B cell (primary cell): ENCODE measurements at regions not wholly inside any gene's neighbourhood (a gene's known extent, or its start where the extent isn't known, plus 50 kb on each side); places are given as distances from the start of the nearest gene placed in this dataset.

Experiments used
- ATAC-seq: fragments of 200-7000 bp; cut with Tn5 transposase; one replicate; pipeline ENCODE4 v1.10.0; 2021; ENCODE audit warnings: low read depth, mild to moderate bottlenecking, moderate number of reproducible peaks, moderate library complexity
- CTCF ChIA-PET: fragments of 350-600 bp; sonication (Branson Sonifier 250); formaldehyde crosslinking; loops from one replicate; lab custom pipeline; 2021; ENCODE audit warnings: antibody characterized with exemption, inconsistent platforms; lab: Charles Lee
- POLR2A ChIA-PET: fragments of 350-600 bp; sonication (Branson Sonifier 250); formaldehyde crosslinking; loops from one replicate; lab custom pipeline; 2021; ENCODE audit warnings: antibody characterized with exemption; lab: Charles Lee
- DNase-seq: peaks from one replicate; pipeline ENCODE4 v3.0.0; 2013
- H2AFZ ChIP-seq: 2 replicates; pipeline ENCODE4 v1.6.1; 2012; ENCODE audit warnings: mild to moderate bottlenecking, low read depth, low read length; ENCODE audit not compliant: insufficient read depth, poor library complexity, severe bottlenecking
- H3K27ac ChIP-seq, 2 donors: 1 replicate in 1 of 2; 2 replicates in 1 of 2; pipeline ENCODE4 v1.5.1; 2012 to 2013; ENCODE audit warnings: low read length in 2 of 2, mild to moderate bottlenecking in 2 of 2, moderate library complexity in 1 of 2
- H3K27me3 ChIP-seq, 4 experiments: fragments of 200-600 bp in 1 of 4; sonication (generic) in 1 of 4; replicated peaks in 1 of 4; 1 replicate in 2 of 4; 2 replicates in 2 of 4; pipeline versions ENCODE4 v1.6.1 to v1.7.0; 2013 to 2016; ENCODE audit warnings: low read length in 3 of 4, mild to moderate bottlenecking in 2 of 4, mixed read lengths in 1 of 4, moderate library complexity in 1 of 4; ENCODE audit not compliant: insufficient read depth in 4 of 4, control insufficient read depth in 3 of 4; ENCODE audit errors: control extremely low read depth in 1 of 4
- H3K36me3 ChIP-seq, 2 experiments: replicated peaks in 1 of 2; 1 replicate in 1 of 2; 2 replicates in 1 of 2; pipeline versions ENCODE4 v1.6.1 to v1.7.1; 2013; ENCODE audit warnings: low read length in 1 of 2; ENCODE audit not compliant: insufficient read depth in 2 of 2, control insufficient read depth in 1 of 2; ENCODE audit errors: control extremely low read depth in 1 of 2, extremely low read depth in 1 of 2
- H3K4me1 ChIP-seq, 2 donors: fragments of 200-600 bp in 1 of 2; sonication (generic) in 1 of 2; 1 replicate in 1 of 2; 2 replicates in 1 of 2; pipeline versions ENCODE4 v1.5.1 to v1.6.1; 2013 to 2017; ENCODE audit warnings: low read length in 2 of 2; ENCODE audit not compliant: control insufficient read depth in 2 of 2, insufficient read depth in 2 of 2
- H3K4me2 ChIP-seq: replicated peaks from 2 replicates; pipeline ENCODE3; 2012; ENCODE audit warnings: mild to moderate bottlenecking, low read depth, low read length; ENCODE audit not compliant: poor library complexity, severe bottlenecking
- H3K4me3 ChIP-seq, 5 experiments: fragments of 200-600 bp in 1 of 5; sonication (generic) in 1 of 5; 1 replicate in 3 of 5; 2 replicates in 2 of 5; pipeline versions ENCODE4 v1.5.1 to v1.7.0; 2011 to 2016; ENCODE audit warnings: low read length in 4 of 5, mild to moderate bottlenecking in 4 of 5, low read depth in 2 of 5, control low read depth in 1 of 5, moderate library complexity in 1 of 5; ENCODE audit not compliant: insufficient read depth in 1 of 5; ENCODE audit errors: control extremely low read depth in 1 of 5, extremely low read depth in 1 of 5
- H3K79me2 ChIP-seq: fragments of 200-600 bp; sonication (generic); one replicate; pipeline ENCODE4 v1.6.0; 2016; ENCODE audit warnings: low read length; ENCODE audit not compliant: control insufficient read depth, insufficient read depth
- H3K9ac ChIP-seq: fragments of 200-600 bp; sonication (generic); 2 replicates; pipeline ENCODE4 v1.6.1; 2017; ENCODE audit warnings: mild to moderate bottlenecking, low read length, moderate library complexity
- H3K9me3 ChIP-seq, 3 donors: one replicate each; pipeline versions ENCODE4 v1.6.1 to v1.7.1; 2013; ENCODE audit warnings: low read length in 2 of 3; ENCODE audit not compliant: control insufficient read depth in 2 of 3, insufficient read depth in 1 of 3; ENCODE audit errors: control extremely low read depth in 1 of 3
- H4K20me1 ChIP-seq: 2 replicates; pipeline ENCODE4 v1.6.0; 2012; ENCODE audit warnings: mild to moderate bottlenecking, low read length; ENCODE audit not compliant: insufficient read depth, control insufficient read depth, poor library complexity, severe bottlenecking
- H3K27ac Mint-ChIP-seq: one replicate; pipeline ENCODE4 v1.8.0; 2021; ENCODE audit warnings: mixed read lengths
- H3K27me3 Mint-ChIP-seq: one replicate; pipeline ENCODE4 v1.8.0; 2021; ENCODE audit warnings: mixed read lengths
- H3K4me1 Mint-ChIP-seq: one replicate; pipeline ENCODE4 v1.8.0; 2021; ENCODE audit warnings: mixed read lengths
- H3K4me3 Mint-ChIP-seq: one replicate; pipeline ENCODE4 v1.8.0; 2021; ENCODE audit warnings: mixed read lengths
- H3K9me3 Mint-ChIP-seq: one replicate; pipeline ENCODE4 v1.8.0; 2022; ENCODE audit warnings: mixed read lengths; ENCODE audit not compliant: insufficient read depth
- CTCF ChIP-seq: fragments of 200-600 bp; IDR thresholded peaks from one replicate; pipeline ENCODE4 v1.8.0; 2022; ENCODE audit warnings: antibody characterized with exemption, mild to moderate bottlenecking
- EZH2 ChIP-seq: IDR thresholded peaks from 2 replicates; pipeline ENCODE4 v1.6.1; 2012; ENCODE audit warnings: borderline replicate concordance, low read depth, mild to moderate bottlenecking, moderate library complexity, low read length; ENCODE audit not compliant: insufficient read depth, poor library complexity, severe bottlenecking
- WGBS: methylation state at CpG from one replicate; pipeline ENCODE4 v1.1.5; 2013; ENCODE audit warnings: missing lambda C conversion rate; ENCODE audit not compliant: insufficient coverage; 5-methylcytosine and 5-hydroxymethylcytosine counted together
- intact Hi-C: fragments of 100-400 bp; cut with micrococcal nuclease; formaldehyde crosslinking; loops from one replicate; pipeline ENCODE4 v1.10.0; 2022

- no peak overlapping the region for H3K9ac ChIP-seq
- no peaks in the 10 kb centered on the region for H3K36me3 ChIP-seq
- no peak overlapping the region for H3K4me2 ChIP-seq
- H4K20me1 ChIP-seq = no peaks in the 10 kb centered on the region
- H3K79me2 ChIP-seq = no peaks in the 10 kb centered on the region
- H3K4me1 Mint-ChIP-seq = peaks cover 13% of the 10 kb centered on the region
- H3K4me1 ChIP-seq = peaks cover 5 to 9% of the 10 kb centered on the region in 2 donors
- POLR2A ChIA-PET = no interaction called here
- CTCF ChIA-PET = interaction anchor here (1.5 kb wide), 1 partner anchor 11 kb away, joined by 3 read pairs; no protein-coding TSS in a partner anchor
- H3K9me3 ChIP-seq = no peaks in the 10 kb centered on the region
- intact Hi-C loops = loop anchor here (10.0 kb wide), 1 partner anchor 93 kb away; no protein-coding TSS in a partner anchor
- DNase-seq (no peak), ATAC-seq (no peak)
- TF ChIP-seq CTCF (no peak), EZH2 (no peak)
- no peak overlapping the region for H3K27ac Mint-ChIP-seq
- H3K27ac ChIP-seq = no peak overlapping the region
- no peaks in the 10 kb centered on the region for H3K9me3 Mint-ChIP-seq
- H3K4me3 Mint-ChIP-seq = no peak overlapping the region
- WGBS = 57% methylated on average over 7 of the region's 10 CpGs
- no peaks in the 10 kb centered on the region for H3K27me3 ChIP-seq
- H3K4me3 ChIP-seq = no peak overlapping the region
- no peak overlapping the region for H2AFZ ChIP-seq
- H3K27me3 Mint-ChIP-seq = no peaks in the 10 kb centered on the region
Observed at GRCh38 chr13:40221460-40222201, 444.8 kb downstream of the FOXO1 start.

- WGBS = 100% methylated on average over 2 of the region's 3 CpGs
- Histone ChIP-seq H4K20me1 (no peaks in the 10 kb centered on the region), H3K9ac (no peak overlapping the region), H3K79me2 (no peaks in the 10 kb centered on the region), H3K27ac (no peak overlapping the region), H2AFZ (no peak overlapping the region), H3K27me3 (no peaks in the 10 kb centered on the region), H3K4me3 (no peak overlapping the region), H3K36me3 (no peaks in the 10 kb centered on the region), H3K9me3 (no peaks in the 10 kb centered on the region), H3K4me1 (peaks cover 5 to 9% of the 10 kb centered on the region in 2 donors), H3K4me2 (no peak overlapping the region)
- ATAC-seq (no peak), DNase-seq (no peak)
- CTCF ChIA-PET = no interaction called here
- peaks cover 11% of the 10 kb centered on the region for H3K4me1 Mint-ChIP-seq
- H3K9me3 Mint-ChIP-seq = no peaks in the 10 kb centered on the region
- no peaks in the 10 kb centered on the region for H3K27me3 Mint-ChIP-seq
- POLR2A ChIA-PET = no interaction called here
- TF ChIP-seq CTCF (no peak), EZH2 (no peak)
- no peak overlapping the region for H3K27ac Mint-ChIP-seq
- no peak overlapping the region for H3K4me3 Mint-ChIP-seq
- intact Hi-C loops = loop anchor here (10.0 kb wide), 1 partner anchor 91 kb away; no protein-coding TSS in a partner anchor
Observed at GRCh38 chr13:40223585-40223984, 442.9 kb downstream of the FOXO1 start.
